ENCODE measurements at regions not wholly inside any gene's neighbourhood (a gene's known extent, or its start where the extent isn't known, plus 50 kb on each side); places are given as distances from the start of the nearest gene placed in this dataset.

DNA sequence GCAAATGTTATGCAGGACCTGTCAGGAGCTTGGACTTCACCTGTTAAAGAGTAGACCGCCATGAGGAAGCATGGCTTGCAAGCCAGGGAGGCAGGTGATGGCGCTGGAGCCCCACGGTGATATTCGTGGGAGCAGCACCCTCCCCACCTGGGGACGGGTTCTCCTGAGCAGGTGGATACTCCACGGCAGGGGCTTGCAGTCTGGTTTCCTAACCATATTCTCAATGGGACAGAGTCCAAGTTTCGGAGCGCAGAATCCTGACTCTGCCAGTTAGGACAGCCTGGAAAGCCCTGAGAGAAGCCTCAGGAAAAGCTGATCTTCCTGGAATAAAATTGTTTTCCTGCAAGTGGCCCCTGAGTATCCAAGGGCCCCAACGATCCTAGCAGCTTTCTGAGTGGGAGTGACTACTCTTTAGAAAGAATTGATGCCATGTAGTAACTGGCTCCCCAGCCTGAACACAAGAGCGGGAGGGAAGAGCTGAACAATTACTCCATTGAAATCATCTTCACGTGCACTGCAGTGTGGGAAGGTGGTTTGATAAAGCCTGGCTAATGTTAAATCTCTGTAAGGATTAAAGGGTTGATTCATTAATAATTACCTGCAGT, 146.3 kb upstream of the RAB4A start:
- no peaks in the 10 kb centered on the region for H3K27me3 ChIP-seq
- DNase-seq (ENCODE audit: low spot score) = no peak
- no peak for TF ChIP-seq CTCF (IDR thresholded peaks at IDR 0.05)

DNA sequence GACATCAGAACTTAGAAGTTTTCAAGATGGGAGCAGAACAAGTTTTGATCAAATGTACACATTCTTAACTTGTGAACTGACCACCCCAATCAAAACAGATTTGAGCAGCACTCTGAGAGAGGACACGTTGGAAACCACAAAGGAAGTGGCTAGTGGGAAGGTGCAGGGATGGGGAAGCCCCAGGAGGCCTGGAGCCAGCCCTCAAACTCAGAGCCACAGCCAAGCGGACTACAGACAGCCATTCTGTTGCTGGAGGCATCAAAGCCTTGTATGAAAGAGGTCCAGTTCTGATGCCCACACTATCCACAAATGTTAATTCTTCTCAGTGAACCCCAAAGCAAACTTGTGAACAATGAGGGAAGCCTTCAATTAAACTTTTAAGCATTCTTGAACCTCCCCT, 143.6 kb upstream of the RAB4A start:
- TF ChIP-seq CTCF (IDR thresholded peaks at IDR 0.05) = no peak
- no peak overlapping the region for H3K27ac ChIP-seq
- no peaks in the 10 kb centered on the region for H3K4me1 ChIP-seq
- no peaks in the 10 kb centered on the region for H3K36me3 ChIP-seq
- H3K4me3 ChIP-seq = no peak overlapping the region
- no peak for DNase-seq (ENCODE audit: low spot score)
- no peaks in the 10 kb centered on the region for H3K27me3 ChIP-seq
- H3K9me3 ChIP-seq = no peaks in the 10 kb centered on the region

More for the DNA sequence above, 146.3 kb upstream of the RAB4A start:
- no peaks in the 10 kb centered on the region for H3K4me1 ChIP-seq
- no peak overlapping the region for H3K27ac ChIP-seq
- H3K36me3 ChIP-seq = no peaks in the 10 kb centered on the region
- no peak overlapping the region for H3K4me3 ChIP-seq
- no peaks in the 10 kb centered on the region for H3K9me3 ChIP-seq

GRCh38 chr1:229128066-229128608, 142.8 kb upstream of the RAB4A start:
- no peak for TF ChIP-seq CTCF (IDR thresholded peaks at IDR 0.05)
- Histone ChIP-seq H3K4me3 (no peak overlapping the region), H3K27ac (no peak overlapping the region), H3K36me3 (no peaks in the 10 kb centered on the region), H3K27me3 (no peaks in the 10 kb centered on the region), H3K9me3 (no peaks in the 10 kb centered on the region), H3K4me1 (no peaks in the 10 kb centered on the region)
- no peak for DNase-seq (ENCODE audit: low spot score)

DNA sequence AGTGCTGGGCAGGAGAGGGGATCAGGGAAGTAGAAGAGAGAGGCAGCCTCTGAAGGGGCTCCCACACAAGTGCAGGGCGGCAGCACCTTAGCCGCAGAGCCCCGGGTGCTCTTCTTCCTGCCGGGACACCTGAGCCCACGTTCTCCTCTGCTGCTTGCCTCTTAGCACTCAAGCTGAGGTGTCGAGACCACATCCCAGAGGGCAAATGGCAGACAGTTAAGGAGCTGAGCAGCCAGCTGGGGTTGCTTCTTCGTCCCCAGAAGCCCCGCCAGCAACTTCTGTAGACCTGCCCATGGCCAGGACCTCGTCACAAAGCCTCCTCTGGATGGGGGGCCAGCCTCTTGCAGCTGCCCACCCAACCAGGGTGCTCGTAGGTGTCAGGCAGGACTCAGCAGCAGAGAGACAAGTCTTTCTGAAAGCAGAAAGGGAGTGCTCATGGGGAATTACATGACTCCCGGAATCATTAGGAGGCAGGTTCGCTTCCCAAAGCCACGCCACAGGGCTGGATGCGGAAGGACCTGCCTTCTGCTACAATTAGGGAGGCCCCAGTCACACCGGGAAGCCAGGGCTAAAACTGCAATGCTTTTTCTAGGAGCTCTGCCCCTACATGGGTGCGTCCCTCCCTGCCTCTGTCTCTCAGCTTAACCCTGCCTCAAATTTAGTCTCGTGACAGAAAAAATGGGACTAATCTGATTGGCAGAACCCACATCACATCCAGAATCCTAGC, 141.4 kb upstream of the RAB4A start:
- Histone ChIP-seq H3K36me3 (no peaks in the 10 kb centered on the region), H3K9me3 (no peaks in the 10 kb centered on the region), H3K4me3 (no peak overlapping the region), H3K27ac (no peak overlapping the region), H3K27me3 (no peaks in the 10 kb centered on the region), H3K4me1 (no peaks in the 10 kb centered on the region)
- DNase-seq (ENCODE audit: low spot score) = no peak
- no peak for TF ChIP-seq CTCF (IDR thresholded peaks at IDR 0.05)

DNA sequence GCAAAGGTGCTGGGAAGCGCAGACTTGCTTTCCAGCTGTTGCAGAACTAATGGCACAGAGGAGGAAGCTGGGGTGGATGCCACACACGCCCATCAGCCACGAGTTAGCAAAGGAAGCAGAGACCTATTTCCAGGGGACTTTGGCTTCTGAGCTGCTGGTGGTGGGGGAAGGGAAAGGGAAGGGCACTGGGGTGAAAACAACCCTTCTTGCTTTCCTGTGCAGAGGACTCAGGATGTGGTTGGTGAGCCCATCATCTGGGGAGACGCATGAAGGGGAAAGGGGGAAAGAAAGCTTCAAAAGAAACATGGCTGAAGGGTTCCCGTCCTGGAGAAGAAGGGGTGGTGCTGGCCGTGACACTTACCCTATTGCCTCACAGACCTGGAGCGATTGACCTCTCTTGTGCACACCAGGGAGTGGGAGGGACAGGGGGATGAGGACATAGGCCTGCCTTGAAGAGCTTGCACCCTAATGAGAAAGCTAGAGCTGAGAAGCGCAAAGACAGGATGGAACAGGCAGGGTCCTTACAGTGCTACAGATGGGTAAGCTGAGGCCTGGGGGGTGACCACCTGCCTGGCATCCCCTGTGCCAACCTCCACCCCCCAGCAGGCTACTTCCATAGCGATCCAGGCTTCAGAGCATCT, 140.8 kb upstream of the RAB4A start:
- Histone ChIP-seq H3K9me3 (no peaks in the 10 kb centered on the region), H3K4me3 (no peak overlapping the region), H3K27me3 (no peaks in the 10 kb centered on the region), H3K36me3 (no peaks in the 10 kb centered on the region), H3K4me1 (no peaks in the 10 kb centered on the region), H3K27ac (no peak overlapping the region)
- TF ChIP-seq CTCF (IDR thresholded peaks at IDR 0.05) = no peak
- no peak for DNase-seq (ENCODE audit: low spot score)
